Adipocyte (in vitro differentiated cells): ENCODE measurements at regions not wholly inside any gene's neighbourhood (a gene's known extent, or its start where the extent isn't known, plus 50 kb on each side); places are given as distances from the start of the nearest gene placed in this dataset.
"Not testable (repeated sequence)": the region's sequence is repeated elsewhere in the genome, so short reads cannot be mapped to it uniquely, and the experiment has no call there.

Experiments used
- DNase-seq: peaks from one replicate; pipeline ENCODE4 v3.0.0-alpha.2; 2015; ENCODE audit warnings: low read depth
- H3K27me3 ChIP-seq: replicated peaks from 2 replicates; pipeline ENCODE4 v1.7.0; 2013; ENCODE audit warnings: mild to moderate bottlenecking, low read length, moderate library complexity; ENCODE audit not compliant: control insufficient read depth, insufficient read depth
- H3K36me3 ChIP-seq: 2 replicates; pipeline ENCODE4 v1.7.0; 2013; ENCODE audit warnings: low read length, mild to moderate bottlenecking, moderate library complexity; ENCODE audit not compliant: control insufficient read depth, insufficient read depth, severe bottlenecking
- H3K4me1 ChIP-seq: 2 replicates; pipeline ENCODE4 v1.7.0; 2013; ENCODE audit warnings: mild to moderate bottlenecking, low read length, moderate library complexity; ENCODE audit not compliant: control insufficient read depth, insufficient read depth
- H3K4me3 ChIP-seq: 2 replicates; pipeline ENCODE4 v1.7.0; 2013; ENCODE audit warnings: mild to moderate bottlenecking, low read length, moderate library complexity
- H3K9ac ChIP-seq: 2 replicates; pipeline ENCODE4 v1.7.0; 2013; ENCODE audit warnings: mild to moderate bottlenecking, low read length, moderate library complexity
- H3K9me3 ChIP-seq: 2 replicates; pipeline ENCODE4 v1.7.0; 2013; ENCODE audit warnings: mild to moderate bottlenecking, low read length, moderate library complexity; ENCODE audit not compliant: control insufficient read depth

DNA sequence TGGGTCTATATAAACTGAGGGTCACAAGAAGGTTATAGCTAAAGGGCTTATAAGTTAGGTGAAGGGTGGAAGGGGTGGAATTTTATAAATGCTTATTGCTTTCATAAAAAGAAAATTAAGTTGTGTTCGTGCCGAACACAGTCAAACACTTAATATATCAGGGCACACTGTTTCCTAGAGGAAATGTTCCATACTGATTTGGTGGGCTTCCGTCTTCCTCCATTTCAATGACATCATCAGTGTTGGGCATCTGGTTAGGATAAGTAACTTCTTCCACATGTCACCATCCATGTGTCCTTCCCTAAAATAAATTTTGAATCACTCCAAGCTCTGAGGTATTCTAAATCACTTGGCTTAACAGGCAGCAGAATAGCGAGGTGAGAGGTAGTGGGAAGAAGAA is 466.4 kb downstream of the MED13L start:
- Histone ChIP-seq H3K9ac (no peak overlapping the region), H3K4me1 (no peaks in the 10 kb centered on the region)

DNA sequence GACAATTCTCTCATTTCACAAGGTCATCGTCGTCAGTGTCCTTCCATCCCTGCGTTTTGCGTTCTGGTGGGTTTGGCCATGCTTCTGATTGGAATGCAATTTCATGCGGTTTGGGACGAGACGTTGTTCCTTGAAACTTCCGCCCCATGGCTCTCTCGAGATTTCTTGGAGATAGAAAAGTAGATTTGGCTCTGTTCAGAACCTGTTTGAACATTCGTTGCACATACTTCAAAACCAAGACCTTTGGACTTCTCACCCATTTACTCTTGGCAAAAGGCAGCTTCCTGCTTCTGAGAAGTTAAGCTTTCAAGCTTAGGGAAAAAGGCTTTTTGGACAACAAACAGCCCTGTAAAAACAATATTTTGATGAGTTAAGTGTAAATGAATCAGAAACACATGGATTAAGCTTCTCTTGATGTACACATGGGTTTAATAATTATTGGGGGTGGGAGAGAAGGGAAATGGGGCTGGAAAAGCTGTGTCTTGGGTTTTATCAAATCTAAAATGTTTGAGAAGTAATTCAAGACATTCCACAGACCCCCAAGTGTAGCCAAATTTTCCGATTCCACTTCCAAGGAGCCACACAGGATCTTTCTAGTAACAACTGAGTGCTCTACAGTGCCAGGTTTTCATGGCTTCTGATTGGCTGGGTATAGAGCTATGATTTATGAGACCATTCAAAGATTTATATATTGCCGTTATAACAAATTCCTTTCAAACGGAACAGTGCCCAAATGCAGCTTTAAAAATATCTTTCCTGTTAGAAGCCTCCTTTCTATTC is 467.2 kb downstream of the MED13L start:
- no peak overlapping the region for H3K9ac ChIP-seq
- H3K27me3 ChIP-seq, result peaks cover 48% of the 10 kb centered on the region
- no peaks in the 10 kb centered on the region for H3K36me3 ChIP-seq
- H3K4me1 ChIP-seq, result no peaks in the 10 kb centered on the region
- no peak overlapping the region for H3K4me3 ChIP-seq
- peaks cover 12% of the 10 kb centered on the region for H3K9me3 ChIP-seq
- DNase-seq, result no peak

More for the DNA sequence above, 466.4 kb downstream of the MED13L start:
- Histone ChIP-seq H3K4me3 (no peak overlapping the region), H3K36me3 (no peaks in the 10 kb centered on the region), H3K9me3 (peaks cover 12% of the 10 kb centered on the region), H3K27me3 (peaks cover 48% of the 10 kb centered on the region)
- no peak for DNase-seq

- no peak overlapping the region for H3K9ac ChIP-seq
- H3K27me3 ChIP-seq, result peaks cover 24% of the 10 kb centered on the region
- H3K4me1 ChIP-seq, result no peaks in the 10 kb centered on the region
- H3K4me3 ChIP-seq, result no peak overlapping the region
- peaks cover 4% of the 10 kb centered on the region for H3K9me3 ChIP-seq
- no peak for DNase-seq
- no peaks in the 10 kb centered on the region for H3K36me3 ChIP-seq
Measured at GRCh38 chr12:115806000-115806399, 471.5 kb downstream of the MED13L start.

DNA sequence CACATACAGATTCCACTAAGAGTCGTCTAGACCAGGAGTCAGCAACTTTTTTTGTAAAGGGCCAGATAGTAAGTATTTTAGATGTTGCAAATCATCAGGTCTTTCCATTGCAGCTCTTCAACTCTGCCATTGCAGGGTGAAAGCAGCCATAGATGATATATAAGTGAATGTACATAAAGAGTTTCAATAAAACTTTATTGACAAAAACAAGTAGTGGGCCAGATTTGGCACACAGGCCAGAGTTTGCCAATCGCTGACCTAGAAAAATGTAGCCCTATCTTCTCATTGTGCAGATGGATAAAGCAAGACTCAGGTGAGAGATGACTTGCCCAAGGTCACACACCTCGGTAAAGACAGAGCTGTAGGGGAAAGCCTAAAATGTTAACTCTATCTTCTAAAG is 474.7 kb downstream of the MED13L start:
- DNase-seq, result no peak
- no peaks in the 10 kb centered on the region for H3K4me1 ChIP-seq
- H3K27me3 ChIP-seq, result peaks cover 4% of the 10 kb centered on the region
- H3K9ac ChIP-seq, result no peak overlapping the region
- no peaks in the 10 kb centered on the region for H3K36me3 ChIP-seq
- H3K4me3 ChIP-seq, result no peak overlapping the region
- H3K9me3 ChIP-seq, result no peaks in the 10 kb centered on the region

GRCh38 chr12:115801871-115802270 is 475.6 kb downstream of the MED13L start:
- no peak for DNase-seq
- no peaks in the 10 kb centered on the region for H3K4me1 ChIP-seq
- H3K36me3 ChIP-seq, result no peaks in the 10 kb centered on the region
- H3K27me3 ChIP-seq, result no peaks in the 10 kb centered on the region
- no peak overlapping the region for H3K9ac ChIP-seq
- no peak overlapping the region for H3K4me3 ChIP-seq
- H3K9me3 ChIP-seq, result no peaks in the 10 kb centered on the region

DNA sequence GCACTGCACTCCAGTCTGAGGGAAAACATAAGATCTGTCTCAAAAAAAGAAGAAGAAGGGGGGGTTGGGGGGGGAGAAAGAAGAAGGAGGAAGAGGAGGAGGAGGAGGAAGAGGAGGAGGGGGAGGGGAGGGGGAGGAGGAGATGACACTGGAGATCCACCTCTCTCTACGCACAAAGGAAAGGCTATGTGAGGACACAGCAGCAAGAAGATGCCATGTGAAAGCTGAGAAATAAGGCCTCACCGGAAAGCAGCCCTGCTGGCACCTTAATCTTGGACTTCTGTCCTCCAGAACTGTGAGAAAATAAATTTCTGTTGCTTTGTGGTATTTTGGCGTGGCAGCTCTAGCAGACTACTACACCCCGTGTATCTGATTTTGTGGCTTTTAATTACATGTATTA is 477.9 kb downstream of the MED13L start:
- Histone ChIP-seq H3K9ac (no peak overlapping the region), H3K4me1 (no peaks in the 10 kb centered on the region), H3K4me3 (no peak overlapping the region), H3K36me3 (no peaks in the 10 kb centered on the region), H3K27me3 (peaks cover 6% of the 10 kb centered on the region), H3K9me3 (no peaks in the 10 kb centered on the region)
- DNase-seq, result no peak

DNA sequence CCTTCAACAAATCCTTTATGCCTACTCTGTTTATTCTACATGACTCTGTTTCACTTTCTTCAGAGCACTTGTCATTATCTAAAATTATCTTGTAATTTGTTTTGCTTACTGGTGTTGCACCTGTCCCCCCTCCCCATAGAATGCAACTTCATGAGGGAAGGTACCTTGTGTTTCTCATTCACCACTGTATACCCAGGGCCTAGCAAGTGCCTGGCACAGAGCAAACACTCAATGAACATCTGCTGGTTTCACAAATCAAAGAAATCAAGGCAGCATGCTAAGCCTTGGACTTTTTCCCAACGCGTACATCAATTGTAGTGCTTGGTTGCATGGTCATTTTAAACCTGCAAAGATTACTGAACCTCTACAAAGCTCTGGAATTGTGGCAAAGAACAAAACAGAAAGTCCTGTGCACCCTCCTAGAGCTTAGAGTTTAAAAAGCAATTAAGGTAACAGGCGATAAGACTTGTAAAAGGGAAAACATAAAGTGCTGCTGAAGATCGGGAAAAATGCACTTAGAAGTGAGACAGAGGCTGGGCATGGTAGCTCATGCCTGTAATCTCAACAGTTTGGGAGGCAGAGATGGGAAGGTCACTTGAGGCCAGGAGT is 479.1 kb downstream of the MED13L start:
- H3K36me3 ChIP-seq, result no peaks in the 10 kb centered on the region
- peaks cover 6% of the 10 kb centered on the region for H3K27me3 ChIP-seq
- no peaks in the 10 kb centered on the region for H3K9me3 ChIP-seq
- DNase-seq, result no peak
- no peak overlapping the region for H3K4me3 ChIP-seq
- no peaks in the 10 kb centered on the region for H3K4me1 ChIP-seq
- H3K9ac ChIP-seq, result no peak overlapping the region

DNA sequence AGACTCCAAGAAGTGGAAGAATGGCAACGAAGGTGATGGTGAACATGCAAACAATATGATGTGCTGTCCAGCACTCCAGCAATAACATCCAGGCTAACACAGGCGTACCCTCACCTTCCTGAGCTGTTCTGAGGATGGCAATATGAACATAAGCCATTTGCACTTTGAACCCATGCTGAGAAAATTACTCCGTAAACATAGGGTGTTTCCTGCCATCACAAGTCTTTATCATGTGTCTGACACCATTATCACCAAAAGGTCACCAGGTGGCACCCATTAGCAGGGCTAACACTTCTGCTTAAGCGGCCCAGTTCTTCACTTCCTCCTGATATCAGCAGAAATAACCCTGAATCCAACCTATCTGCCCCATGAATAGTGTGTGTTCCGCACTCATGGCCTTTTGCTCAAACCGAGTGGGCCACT is 482.8 kb downstream of the MED13L start:
- Histone ChIP-seq H3K36me3 (no peaks in the 10 kb centered on the region), H3K27me3 (peaks cover 6% of the 10 kb centered on the region), H3K4me3 (no peak overlapping the region), H3K9me3 (no peaks in the 10 kb centered on the region), H3K9ac (no peak overlapping the region), H3K4me1 (no peaks in the 10 kb centered on the region)
- DNase-seq, result no peak

GRCh38 chr12:115791331-115791730 is 486.2 kb downstream of the MED13L start:
- Histone ChIP-seq H3K9ac (no peak overlapping the region), H3K9me3 (no peaks in the 10 kb centered on the region), H3K4me3 (no peak overlapping the region), H3K27me3 (peaks cover 17% of the 10 kb centered on the region), H3K4me1 (no peaks in the 10 kb centered on the region), H3K36me3 (no peaks in the 10 kb centered on the region)
- no peak for DNase-seq

DNA sequence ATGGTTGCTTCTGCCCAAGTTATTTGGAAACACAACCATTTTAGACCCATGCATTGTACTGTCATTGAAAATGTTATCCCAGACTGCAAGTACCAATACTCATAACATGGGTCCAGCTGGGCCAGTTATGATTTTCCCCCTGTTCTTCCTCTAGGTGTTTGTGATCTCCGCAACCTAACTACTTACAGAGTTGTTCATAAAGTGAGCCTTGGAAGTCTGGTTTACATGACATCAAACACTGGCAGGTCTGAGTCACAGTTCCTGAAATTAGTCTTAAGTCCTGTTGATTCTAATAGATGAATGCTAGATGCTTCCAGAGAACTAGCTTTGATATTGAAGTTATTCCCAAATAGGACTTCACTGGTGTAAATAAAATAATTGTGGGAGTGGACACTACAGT is 487.0 kb downstream of the MED13L start:
- no peaks in the 10 kb centered on the region for H3K4me1 ChIP-seq
- no peak overlapping the region for H3K9ac ChIP-seq
- no peaks in the 10 kb centered on the region for H3K9me3 ChIP-seq
- peaks cover 11% of the 10 kb centered on the region for H3K27me3 ChIP-seq
- no peak overlapping the region for H3K4me3 ChIP-seq
- no peak for DNase-seq
- no peaks in the 10 kb centered on the region for H3K36me3 ChIP-seq

- not testable (repeated sequence) for H3K9me3 ChIP-seq, H3K36me3 ChIP-seq, H3K4me3 ChIP-seq, H3K4me1 ChIP-seq, H3K9ac ChIP-seq, DNase-seq
- peaks cover 10% of the 10 kb centered on the region for H3K27me3 ChIP-seq
Measured at GRCh38 chr12:115786490-115786889, 491.0 kb downstream of the MED13L start.
